Activated CD8-positive, alpha-beta memory T cell treated with anti-CD3 and anti-CD28 coated beads, Interleukin-2, amount 10 ng/mL, durations not matched to agents 7 days and 5 days (primary cell): ENCODE measurements at regions not wholly inside any gene's neighbourhood (a gene's known extent, or its start where the extent isn't known, plus 50 kb on each side); places are given as distances from the start of the nearest gene placed in this dataset.
"Not testable (repeated sequence)": the region's sequence is repeated elsewhere in the genome, so short reads cannot be mapped to it uniquely, and the experiment has no call there.

Experiments used
- ATAC-seq: fragments of 150-1000 bp; cut with Tn5 transposase; one replicate; pipeline ENCODE4 v1.10.0; 2021; ENCODE audit warnings: moderate library complexity
- CTCF ChIA-PET: fragments of 350-600 bp; sonication (Branson Sonifier 250); formaldehyde crosslinking; loops from one replicate; lab custom pipeline; 2021; ENCODE audit warnings: antibody characterized with exemption; lab: Charles Lee
- DNase-seq: peaks from one replicate; pipeline ENCODE4 v3.0.0-alpha.2; 2020
- H3K27ac Mint-ChIP-seq: one replicate; pipeline ENCODE4 v1.8.0; 2021; ENCODE audit warnings: mild to moderate bottlenecking, mixed read lengths
- H3K27me3 Mint-ChIP-seq: one replicate; pipeline ENCODE4 v1.8.0; 2021; ENCODE audit warnings: mixed read lengths
- H3K36me3 Mint-ChIP-seq: one replicate; pipeline ENCODE4 v1.8.0; 2021; ENCODE audit warnings: mild to moderate bottlenecking, mixed read lengths
- H3K4me1 Mint-ChIP-seq: one replicate; pipeline ENCODE4 v1.8.0; 2021; ENCODE audit warnings: mixed read lengths
- H3K4me3 Mint-ChIP-seq: one replicate; pipeline ENCODE4 v1.8.0; 2021; ENCODE audit warnings: mild to moderate bottlenecking, moderate library complexity, mixed read lengths
- H3K9me3 Mint-ChIP-seq: one replicate; pipeline ENCODE4 v1.8.0; 2022; ENCODE audit warnings: low read depth, mixed read lengths

DNA sequence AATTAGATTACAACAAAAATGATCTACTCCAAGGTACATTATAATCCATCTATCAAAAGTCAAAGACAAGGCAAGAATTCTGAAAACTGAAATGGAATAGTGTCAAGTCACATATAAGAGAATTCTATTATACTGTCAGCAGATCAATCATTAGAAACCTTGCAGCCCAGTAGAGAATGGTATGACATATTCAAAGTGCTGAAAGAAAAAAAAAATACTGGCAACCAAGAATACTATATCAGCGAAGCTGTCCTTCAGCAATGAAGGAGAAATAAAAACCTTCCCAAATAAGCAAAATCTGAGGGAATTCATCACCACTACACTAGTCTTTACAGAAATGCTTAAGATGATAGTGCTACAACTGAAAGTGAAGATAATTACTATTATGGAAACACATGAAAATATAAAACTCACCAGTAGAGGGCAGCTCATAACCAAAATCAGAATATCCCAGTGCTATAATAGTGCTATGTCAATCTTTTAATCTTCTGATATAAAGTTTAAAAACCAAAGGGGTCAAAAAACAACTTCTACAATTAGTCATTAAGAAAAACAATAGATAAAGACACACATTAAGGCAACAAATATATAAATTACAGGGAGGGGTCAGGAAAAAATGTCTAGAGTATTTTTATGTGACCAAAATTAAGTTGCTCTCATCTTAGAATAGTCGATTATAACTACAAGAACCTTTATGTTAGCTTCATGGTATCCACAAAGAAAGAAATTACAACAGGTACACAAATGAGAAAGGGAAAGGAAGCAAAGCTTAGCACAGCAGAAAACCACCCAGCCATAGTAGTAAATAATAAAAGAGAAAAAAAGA lies 190.7 kb upstream of the CNTN6 start:
- Mint-ChIP-seq H3K4me1 (no peaks in the 10 kb centered on the region), H3K4me3 (no peak overlapping the region), H3K36me3 (no peaks in the 10 kb centered on the region), H3K27ac (no peak overlapping the region), H3K9me3 (no peaks in the 10 kb centered on the region), H3K27me3 (no peaks in the 10 kb centered on the region)
- ATAC-seq (no peak), DNase-seq (no peak)
- CTCF ChIA-PET, result no interaction called here

GRCh38 chr3:905217-905616 lies 187.6 kb upstream of the CNTN6 start:
- no peak overlapping the region for H3K27ac Mint-ChIP-seq
- CTCF ChIA-PET, result no interaction called here
- H3K4me3 Mint-ChIP-seq, result no peak overlapping the region
- DNase-seq, result no peak
- H3K9me3 Mint-ChIP-seq, result peaks cover 6% of the 10 kb centered on the region
- no peaks in the 10 kb centered on the region for H3K27me3 Mint-ChIP-seq
- no peak for ATAC-seq
- no peaks in the 10 kb centered on the region for H3K4me1 Mint-ChIP-seq
- no peaks in the 10 kb centered on the region for H3K36me3 Mint-ChIP-seq

DNA sequence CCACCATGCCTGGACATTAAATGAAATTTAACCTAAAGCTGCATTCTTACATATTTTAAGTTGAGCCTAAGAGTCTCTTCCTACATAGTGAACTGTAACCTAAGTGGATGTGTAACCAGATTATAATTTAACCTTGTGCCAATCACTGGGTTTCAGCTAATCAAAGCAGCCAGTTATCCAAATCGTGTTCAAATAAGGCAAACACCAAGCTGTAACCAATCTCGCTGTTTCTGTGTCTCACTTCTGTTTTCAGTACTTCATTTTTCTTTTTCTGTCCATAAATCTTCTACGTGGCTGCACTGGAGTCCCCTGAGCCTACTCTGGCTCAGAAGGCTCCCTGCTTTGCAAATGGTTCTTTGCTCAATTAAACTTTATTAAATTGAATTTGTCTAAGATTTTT lies 186.1 kb upstream of the CNTN6 start:
- H3K27ac Mint-ChIP-seq, result no peak overlapping the region
- CTCF ChIA-PET, result no interaction called here
- ATAC-seq (no peak), DNase-seq (no peak)
- no peaks in the 10 kb centered on the region for H3K27me3 Mint-ChIP-seq
- no peaks in the 10 kb centered on the region for H3K36me3 Mint-ChIP-seq
- no peak overlapping the region for H3K4me3 Mint-ChIP-seq
- no peaks in the 10 kb centered on the region for H3K4me1 Mint-ChIP-seq
- H3K9me3 Mint-ChIP-seq, result peaks cover 8% of the 10 kb centered on the region

GRCh38 chr3:908839-909238 lies 184.0 kb upstream of the CNTN6 start:
- H3K4me3 Mint-ChIP-seq, result no peak overlapping the region
- H3K27ac Mint-ChIP-seq, result no peak overlapping the region
- DNase-seq (no peak), ATAC-seq (no peak)
- no peaks in the 10 kb centered on the region for H3K36me3 Mint-ChIP-seq
- no peaks in the 10 kb centered on the region for H3K4me1 Mint-ChIP-seq
- H3K27me3 Mint-ChIP-seq, result no peaks in the 10 kb centered on the region
- CTCF ChIA-PET, result no interaction called here
- peaks cover 8% of the 10 kb centered on the region for H3K9me3 Mint-ChIP-seq

DNA sequence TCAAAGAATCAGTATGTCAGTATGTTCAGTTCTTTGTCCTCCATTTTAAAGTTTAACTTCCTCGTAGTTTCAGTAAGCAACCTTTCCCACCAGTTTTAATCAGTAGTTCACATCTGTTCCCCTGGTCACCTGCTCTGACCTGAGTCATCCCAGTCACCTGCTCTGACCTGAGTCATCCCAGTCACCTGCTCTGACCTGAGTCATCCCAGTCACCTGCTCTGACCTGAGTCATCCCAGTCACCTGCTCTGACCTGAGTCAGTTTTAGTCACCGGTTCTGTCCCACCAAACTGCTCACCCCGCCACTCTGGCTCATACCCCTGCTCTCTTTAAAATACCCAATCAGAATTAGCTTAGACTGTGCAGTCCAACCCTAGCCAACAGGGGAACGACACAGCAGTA lies 180.1 kb upstream of the CNTN6 start:
- H3K27ac Mint-ChIP-seq, H3K27me3 Mint-ChIP-seq, H3K9me3 Mint-ChIP-seq, DNase-seq, ATAC-seq, H3K36me3 Mint-ChIP-seq, H3K4me1 Mint-ChIP-seq, CTCF ChIA-PET, H3K4me3 Mint-ChIP-seq: not testable (repeated sequence)

DNA sequence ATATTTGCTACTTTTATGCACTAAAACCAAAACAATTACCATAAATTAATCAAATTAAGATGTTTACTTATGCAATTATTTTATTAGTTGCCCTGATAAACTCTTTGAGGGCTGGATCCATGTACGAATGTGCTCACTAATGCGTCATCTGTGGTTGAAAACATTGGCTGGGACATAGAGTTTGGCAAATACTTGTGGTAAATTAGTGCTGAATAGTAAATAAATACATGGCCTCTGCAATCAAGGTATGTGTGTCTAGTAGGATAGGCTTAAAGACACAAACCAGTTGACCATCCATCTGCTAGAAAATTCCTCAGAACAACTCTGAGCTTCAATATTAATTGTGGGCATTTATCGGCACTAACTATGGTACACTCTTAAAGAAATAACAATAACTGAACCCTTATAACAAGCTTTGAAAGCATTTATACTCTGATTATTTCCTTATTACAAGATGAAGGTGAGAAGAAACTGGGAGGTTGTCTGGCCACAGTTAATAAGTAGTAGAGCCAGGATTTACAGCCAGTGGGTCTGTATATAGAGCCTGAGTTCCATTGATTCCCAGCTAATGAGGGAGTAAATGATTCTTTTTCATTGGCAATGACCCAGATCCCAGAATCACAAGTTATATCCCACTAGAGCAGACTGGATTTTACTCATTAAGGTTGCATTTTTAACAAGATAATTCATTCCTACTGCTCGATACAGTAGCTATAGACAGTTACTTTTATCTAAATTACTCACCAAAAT lies 169.5 kb upstream of the CNTN6 start:
- Mint-ChIP-seq H3K4me1 (no peaks in the 10 kb centered on the region), H3K9me3 (no peaks in the 10 kb centered on the region), H3K27me3 (no peaks in the 10 kb centered on the region), H3K36me3 (no peaks in the 10 kb centered on the region), H3K4me3 (no peak overlapping the region), H3K27ac (no peak overlapping the region)
- CTCF ChIA-PET, result no interaction called here
- ATAC-seq (no peak), DNase-seq (no peak)

DNA sequence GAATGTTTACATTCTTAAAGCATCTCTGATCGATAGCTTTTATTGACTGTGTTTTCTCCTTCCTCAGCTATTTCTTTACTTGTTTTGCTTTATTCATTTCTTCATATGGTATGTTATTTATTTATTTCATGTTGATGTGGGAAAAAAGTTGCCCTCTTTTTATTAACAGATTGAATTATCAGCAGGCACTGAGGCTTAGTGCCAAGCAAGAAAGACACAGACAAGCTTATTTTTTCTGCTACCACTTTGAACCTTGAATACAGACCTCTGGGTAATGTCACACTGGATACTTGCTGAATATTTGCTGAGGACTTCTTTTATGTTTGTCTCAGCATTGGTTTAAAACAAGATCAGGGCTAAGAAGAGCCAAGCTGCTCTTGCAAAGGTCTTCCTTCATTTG lies 162.0 kb upstream of the CNTN6 start:
- no peak for ATAC-seq
- no peaks in the 10 kb centered on the region for H3K4me1 Mint-ChIP-seq
- H3K9me3 Mint-ChIP-seq, result peaks cover 6% of the 10 kb centered on the region
- CTCF ChIA-PET, result no interaction called here
- no peaks in the 10 kb centered on the region for H3K36me3 Mint-ChIP-seq
- no peak for DNase-seq
- H3K27ac Mint-ChIP-seq, result no peak overlapping the region
- no peak overlapping the region for H3K4me3 Mint-ChIP-seq
- H3K27me3 Mint-ChIP-seq, result no peaks in the 10 kb centered on the region

DNA sequence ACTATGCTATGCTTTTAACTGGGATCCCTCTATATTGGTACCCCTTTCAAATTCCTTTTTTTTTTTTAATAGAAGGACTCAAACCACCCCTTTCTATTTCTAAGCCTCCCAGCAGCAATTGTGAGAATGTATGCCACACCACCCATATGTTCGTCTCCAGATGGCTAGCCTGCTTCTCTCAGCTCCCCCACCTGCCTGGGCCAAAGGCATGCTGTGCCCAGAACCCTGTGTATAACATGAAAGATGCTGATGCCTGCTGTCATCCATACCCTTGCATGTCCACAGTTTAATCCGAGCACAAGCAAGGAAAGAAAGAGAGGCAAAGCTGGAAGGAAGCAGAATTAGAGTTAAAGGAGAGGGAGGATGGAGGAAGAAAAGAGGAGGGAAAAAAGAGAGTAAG lies 159.5 kb upstream of the CNTN6 start:
- DNase-seq (no peak), ATAC-seq (no peak)
- Mint-ChIP-seq H3K27me3 (no peaks in the 10 kb centered on the region), H3K4me3 (no peak overlapping the region), H3K4me1 (no peaks in the 10 kb centered on the region), H3K27ac (no peak overlapping the region), H3K9me3 (peaks cover 10% of the 10 kb centered on the region), H3K36me3 (no peaks in the 10 kb centered on the region)
- CTCF ChIA-PET, result interaction anchor here (0.7 kb wide), 1 partner anchor 300 kb away, joined by 3 read pairs; no protein-coding TSS in a partner anchor

DNA sequence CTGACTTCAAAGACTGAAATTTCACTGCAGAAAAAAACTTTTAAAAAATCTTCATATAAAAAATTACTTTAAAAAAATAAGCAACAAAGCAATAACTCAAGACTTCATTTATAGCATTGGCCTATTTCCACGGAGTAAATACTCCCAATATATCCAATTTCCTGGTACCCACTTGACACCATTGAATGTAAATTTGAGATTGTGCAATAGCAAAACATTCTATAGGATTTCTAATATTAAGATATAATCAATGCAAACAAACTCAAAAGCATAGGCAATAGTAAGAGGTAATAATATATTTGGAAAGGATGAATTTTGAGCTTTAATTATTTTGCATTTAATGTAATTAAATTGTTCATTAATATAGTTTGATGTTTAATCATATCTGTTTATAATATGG lies 148.0 kb upstream of the CNTN6 start:
- Mint-ChIP-seq H3K4me1 (no peaks in the 10 kb centered on the region), H3K4me3 (no peak overlapping the region), H3K27ac (no peak overlapping the region), H3K9me3 (peaks cover 11% of the 10 kb centered on the region), H3K36me3 (no peaks in the 10 kb centered on the region), H3K27me3 (no peaks in the 10 kb centered on the region)
- DNase-seq (no peak), ATAC-seq (no peak)
- CTCF ChIA-PET, result no interaction called here

DNA sequence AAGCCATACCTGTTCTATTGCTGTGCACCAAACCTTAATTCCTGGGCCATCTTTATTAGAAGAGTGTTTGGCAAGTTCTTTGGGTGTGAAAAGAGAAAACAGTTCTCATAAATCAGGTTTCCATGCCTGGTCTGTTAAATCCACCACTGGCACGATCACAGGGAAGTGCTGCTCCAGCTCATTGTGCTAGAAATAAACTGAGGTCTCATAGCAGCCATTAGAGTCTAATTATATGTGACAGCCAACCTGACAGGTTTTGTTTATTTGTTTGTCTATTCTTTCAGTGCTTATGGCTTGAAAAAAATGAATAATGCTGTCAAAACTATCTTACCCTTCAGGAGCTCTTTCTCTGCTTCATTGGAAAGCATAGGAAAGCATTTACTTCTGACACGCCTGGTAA lies 147.1 kb upstream of the CNTN6 start:
- DNase-seq (no peak), ATAC-seq (no peak)
- Mint-ChIP-seq H3K4me1 (no peaks in the 10 kb centered on the region), H3K36me3 (no peaks in the 10 kb centered on the region), H3K27me3 (no peaks in the 10 kb centered on the region), H3K4me3 (no peak overlapping the region), H3K27ac (no peak overlapping the region), H3K9me3 (peaks cover 4% of the 10 kb centered on the region)
- CTCF ChIA-PET, result no interaction called here

DNA sequence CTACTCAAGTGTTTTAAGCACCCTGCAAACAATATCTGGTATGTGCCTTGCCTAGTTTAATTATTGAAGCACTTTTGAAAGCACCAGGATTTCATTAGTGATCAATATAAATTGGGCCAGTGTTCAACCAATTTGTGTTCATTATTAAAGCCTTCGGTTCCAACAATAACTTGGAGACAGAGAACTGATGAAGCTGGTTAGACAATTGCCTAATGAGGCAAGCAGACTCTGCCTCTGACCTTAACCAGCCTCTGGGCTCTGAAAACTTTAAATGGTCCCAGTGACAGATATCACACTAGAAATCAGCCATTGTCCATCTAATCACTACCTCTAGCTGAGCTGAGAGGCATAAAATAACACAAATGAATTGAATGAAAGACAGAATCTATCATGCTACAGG lies 139.9 kb upstream of the CNTN6 start:
- DNase-seq (no peak), ATAC-seq (no peak)
- no peaks in the 10 kb centered on the region for H3K27me3 Mint-ChIP-seq
- no peaks in the 10 kb centered on the region for H3K4me1 Mint-ChIP-seq
- CTCF ChIA-PET, result no interaction called here
- H3K9me3 Mint-ChIP-seq, result peaks cover 8% of the 10 kb centered on the region
- H3K36me3 Mint-ChIP-seq, result no peaks in the 10 kb centered on the region
- no peak overlapping the region for H3K4me3 Mint-ChIP-seq
- no peak overlapping the region for H3K27ac Mint-ChIP-seq

GRCh38 chr3:963255-963654 lies 129.6 kb upstream of the CNTN6 start:
- H3K4me3 Mint-ChIP-seq, result no peak overlapping the region
- CTCF ChIA-PET, result no interaction called here
- ATAC-seq (no peak), DNase-seq (no peak)
- H3K27me3 Mint-ChIP-seq, result no peaks in the 10 kb centered on the region
- H3K9me3 Mint-ChIP-seq, result peaks cover 34% of the 10 kb centered on the region
- H3K27ac Mint-ChIP-seq, result no peak overlapping the region
- no peaks in the 10 kb centered on the region for H3K4me1 Mint-ChIP-seq
- H3K36me3 Mint-ChIP-seq, result no peaks in the 10 kb centered on the region

DNA sequence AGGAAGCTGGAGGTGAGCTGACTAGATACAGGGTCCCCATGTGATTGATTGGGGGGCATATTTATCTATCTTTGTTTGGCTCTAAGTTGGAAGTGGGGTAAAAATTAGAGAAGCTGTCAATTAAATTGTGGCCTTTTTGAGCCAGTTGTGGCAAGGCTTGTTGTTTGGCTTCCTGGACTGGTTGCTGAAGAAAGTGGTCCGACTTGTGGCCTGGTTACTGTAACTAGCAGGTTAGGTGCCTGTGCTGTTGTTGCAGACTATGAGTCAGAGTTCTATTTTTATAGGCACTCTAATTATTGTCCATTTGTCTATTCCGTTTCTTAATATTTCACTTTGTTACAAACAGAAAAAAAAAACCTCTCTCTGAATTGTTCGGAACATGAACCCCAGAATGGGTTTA lies 129.1 kb upstream of the CNTN6 start:
- Mint-ChIP-seq H3K4me1 (no peaks in the 10 kb centered on the region), H3K36me3 (no peaks in the 10 kb centered on the region), H3K9me3 (peaks cover 34% of the 10 kb centered on the region), H3K27me3 (no peaks in the 10 kb centered on the region), H3K4me3 (no peak overlapping the region), H3K27ac (no peak overlapping the region)
- ATAC-seq (no peak), DNase-seq (no peak)
- CTCF ChIA-PET, result no interaction called here

DNA sequence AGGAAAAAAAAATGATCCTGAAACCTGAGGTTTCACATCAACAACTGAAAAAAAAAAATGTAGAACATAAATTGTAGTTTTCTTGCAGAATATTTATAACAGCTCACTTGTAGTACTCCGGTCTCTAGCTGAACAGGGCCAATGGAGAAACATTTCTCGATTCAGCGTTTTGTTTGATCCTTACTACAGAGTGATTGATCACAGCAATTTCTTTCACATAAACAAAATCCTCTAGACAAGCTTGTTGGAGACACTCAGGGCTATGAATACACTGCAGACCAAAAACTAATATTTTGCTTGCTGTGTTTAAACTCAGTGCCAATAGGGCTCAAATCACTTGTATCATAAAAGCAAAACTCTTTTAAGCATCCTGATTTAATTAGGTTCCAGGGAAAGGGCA lies 127.0 kb upstream of the CNTN6 start:
- Mint-ChIP-seq H3K36me3 (peaks cover under 1% of the 10 kb centered on the region), H3K9me3 (peaks cover 28% of the 10 kb centered on the region), H3K4me3 (no peak overlapping the region), H3K4me1 (no peaks in the 10 kb centered on the region), H3K27me3 (no peaks in the 10 kb centered on the region), H3K27ac (no peak overlapping the region)
- CTCF ChIA-PET, result no interaction called here
- no peak for DNase-seq
- no peak for ATAC-seq
